OCI-LY7 (cell line): ENCODE measurements at regions not wholly inside any gene's neighbourhood (a gene's known extent, or its start where the extent isn't known, plus 50 kb on each side); places are given as distances from the start of the nearest gene placed in this dataset.

ENCODE experiments used
- EZH2phosphoT487 ChIP-seq: fragments of 200-600 bp; sonication (generic); IDR thresholded peaks from 2 replicates; pipeline ENCODE4 v1.6.1; 2018; ENCODE audit warnings: low read depth, borderline replicate concordance, mild to moderate bottlenecking, mixed run types, antibody characterized with exemption, low read length, moderate library complexity, mixed read lengths
- TF ChIP-seq, protein P1 (sequence below): fragments of 200-600 bp; sonication (generic); conservative IDR thresholded peaks from 2 replicates; pipeline ENCODE4 v1.5.1; 2014; ENCODE audit warnings: mild to moderate bottlenecking, antibody characterized with exemption, low read length, moderate library complexity, mixed read lengths

DNA sequence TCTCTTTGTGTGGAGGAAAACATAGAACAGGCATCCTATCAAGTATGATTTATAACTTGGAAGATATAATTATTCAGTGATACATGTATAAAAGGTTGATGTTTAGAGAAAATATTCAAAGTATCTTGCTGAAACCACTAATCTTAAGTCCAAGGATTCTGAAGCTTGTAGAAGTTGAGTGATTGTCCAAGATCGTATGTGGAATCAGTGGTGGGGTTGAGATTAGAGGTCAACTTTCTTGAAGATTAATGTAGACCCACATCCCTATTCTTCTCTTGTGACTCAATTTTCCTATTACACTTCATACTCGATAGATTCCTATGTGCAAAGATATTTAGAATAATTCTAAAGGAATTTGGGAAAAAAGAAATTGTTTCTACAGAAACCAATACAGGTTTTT, 1565.9 kb upstream of the ACVR2A start:
- TF ChIP-seq, protein P1, sequence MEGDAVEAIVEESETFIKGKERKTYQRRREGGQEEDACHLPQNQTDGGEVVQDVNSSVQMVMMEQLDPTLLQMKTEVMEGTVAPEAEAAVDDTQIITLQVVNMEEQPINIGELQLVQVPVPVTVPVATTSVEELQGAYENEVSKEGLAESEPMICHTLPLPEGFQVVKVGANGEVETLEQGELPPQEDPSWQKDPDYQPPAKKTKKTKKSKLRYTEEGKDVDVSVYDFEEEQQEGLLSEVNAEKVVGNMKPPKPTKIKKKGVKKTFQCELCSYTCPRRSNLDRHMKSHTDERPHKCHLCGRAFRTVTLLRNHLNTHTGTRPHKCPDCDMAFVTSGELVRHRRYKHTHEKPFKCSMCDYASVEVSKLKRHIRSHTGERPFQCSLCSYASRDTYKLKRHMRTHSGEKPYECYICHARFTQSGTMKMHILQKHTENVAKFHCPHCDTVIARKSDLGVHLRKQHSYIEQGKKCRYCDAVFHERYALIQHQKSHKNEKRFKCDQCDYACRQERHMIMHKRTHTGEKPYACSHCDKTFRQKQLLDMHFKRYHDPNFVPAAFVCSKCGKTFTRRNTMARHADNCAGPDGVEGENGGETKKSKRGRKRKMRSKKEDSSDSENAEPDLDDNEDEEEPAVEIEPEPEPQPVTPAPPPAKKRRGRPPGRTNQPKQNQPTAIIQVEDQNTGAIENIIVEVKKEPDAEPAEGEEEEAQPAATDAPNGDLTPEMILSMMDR: no peak
- no peak for TF ChIP-seq EZH2phosphoT487
